Tibial nerve (tissue), 4 donors: ENCODE measurements at regions not wholly inside any gene's neighbourhood (a gene's known extent, or its start where the extent isn't known, plus 50 kb on each side); places are given as distances from the start of the nearest gene placed in this dataset.

Source experiments
- EP300 ChIP-seq, 2 donors: sonication (generic); formaldehyde crosslinking; IDR thresholded peaks; one replicate each; pipeline ENCODE4 v1.6.1; 2017; ENCODE audit warnings: antibody characterized with exemption in 2 of 2, mild to moderate bottlenecking in 1 of 2
- TF ChIP-seq, protein P1 (sequence below), 5 experiments: fragments of 200-600 bp in 3 of 5; fragments of 450-650 bp in 2 of 5; sonication (generic) in 3 of 5; IDR thresholded peaks; one replicate each; pipeline ENCODE4 v1.5.1; 2016 to 2019; ENCODE audit warnings: antibody characterized with exemption in 5 of 5, mild to moderate bottlenecking in 3 of 5, moderate library complexity in 2 of 5

DNA sequence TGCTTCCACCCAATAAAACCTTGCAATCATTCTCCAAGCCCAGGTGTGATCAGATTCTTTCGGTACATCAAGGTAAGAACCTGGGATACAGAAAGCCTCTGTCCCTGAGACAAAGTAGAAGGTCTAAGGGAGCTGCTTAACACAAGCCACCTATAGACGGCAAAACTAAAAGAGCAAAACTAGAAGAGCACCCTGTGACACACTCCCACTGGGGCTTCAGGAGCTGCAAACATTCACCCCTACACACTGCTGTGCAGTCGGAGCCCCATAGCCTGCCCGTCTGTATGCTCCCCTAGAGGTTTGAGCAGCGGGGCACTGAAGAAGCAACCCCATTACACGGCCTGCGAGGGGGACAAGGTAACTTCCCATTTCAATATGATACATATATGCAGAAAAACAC, 179.6 kb upstream of the CDH9 start:
- TF ChIP-seq, protein P1, sequence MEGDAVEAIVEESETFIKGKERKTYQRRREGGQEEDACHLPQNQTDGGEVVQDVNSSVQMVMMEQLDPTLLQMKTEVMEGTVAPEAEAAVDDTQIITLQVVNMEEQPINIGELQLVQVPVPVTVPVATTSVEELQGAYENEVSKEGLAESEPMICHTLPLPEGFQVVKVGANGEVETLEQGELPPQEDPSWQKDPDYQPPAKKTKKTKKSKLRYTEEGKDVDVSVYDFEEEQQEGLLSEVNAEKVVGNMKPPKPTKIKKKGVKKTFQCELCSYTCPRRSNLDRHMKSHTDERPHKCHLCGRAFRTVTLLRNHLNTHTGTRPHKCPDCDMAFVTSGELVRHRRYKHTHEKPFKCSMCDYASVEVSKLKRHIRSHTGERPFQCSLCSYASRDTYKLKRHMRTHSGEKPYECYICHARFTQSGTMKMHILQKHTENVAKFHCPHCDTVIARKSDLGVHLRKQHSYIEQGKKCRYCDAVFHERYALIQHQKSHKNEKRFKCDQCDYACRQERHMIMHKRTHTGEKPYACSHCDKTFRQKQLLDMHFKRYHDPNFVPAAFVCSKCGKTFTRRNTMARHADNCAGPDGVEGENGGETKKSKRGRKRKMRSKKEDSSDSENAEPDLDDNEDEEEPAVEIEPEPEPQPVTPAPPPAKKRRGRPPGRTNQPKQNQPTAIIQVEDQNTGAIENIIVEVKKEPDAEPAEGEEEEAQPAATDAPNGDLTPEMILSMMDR (IDR thresholded peaks at IDR 0.05) = no peak
- TF ChIP-seq EP300 (IDR thresholded peaks at IDR 0.05) = no peak
